Fibroblast of lung (primary cell): ENCODE measurements at regions not wholly inside any gene's neighbourhood (a gene's known extent, or its start where the extent isn't known, plus 50 kb on each side); places are given as distances from the start of the nearest gene placed in this dataset.

Experiments used
- EZH2 ChIP-seq: IDR thresholded peaks from 2 replicates; pipeline ENCODE4 v1.5.1; 2012; ENCODE audit warnings: low read length, control low read depth, mild to moderate bottlenecking; ENCODE audit errors: missing control alignments
- TF ChIP-seq, protein P1 (sequence below), 2 donors: IDR thresholded peaks in 1 of 2; conservative IDR thresholded peaks in 1 of 2; 1 replicate in 1 of 2; 2 replicates in 1 of 2; pipeline ENCODE4 v1.5.1; 2011 to 2012; ENCODE audit warnings: low read length in 2 of 2, control low read depth in 1 of 2, inconsistent platforms in 1 of 2, low read depth in 1 of 2, mild to moderate bottlenecking in 1 of 2

DNA sequence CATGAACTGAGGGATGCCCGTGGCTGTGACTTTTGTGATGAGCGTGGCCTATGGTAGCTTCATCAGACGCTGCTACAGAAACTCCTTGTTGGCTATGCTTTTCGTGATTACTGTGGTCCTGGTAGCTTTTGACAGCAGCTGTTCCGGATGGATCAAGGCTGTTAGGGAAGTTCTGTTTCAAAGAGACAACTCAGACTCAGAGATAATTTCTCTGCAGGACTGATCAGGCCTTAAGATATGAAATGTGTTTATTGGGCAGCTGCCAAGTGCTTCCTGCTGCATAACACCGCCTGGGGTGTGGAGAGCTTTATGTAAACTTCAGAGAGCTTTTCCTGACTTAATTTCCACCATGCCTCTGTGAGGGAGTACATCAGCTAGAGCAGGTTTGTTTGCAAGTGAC lies 243.8 kb downstream of the TSN start:
- TF ChIP-seq, protein P1, sequence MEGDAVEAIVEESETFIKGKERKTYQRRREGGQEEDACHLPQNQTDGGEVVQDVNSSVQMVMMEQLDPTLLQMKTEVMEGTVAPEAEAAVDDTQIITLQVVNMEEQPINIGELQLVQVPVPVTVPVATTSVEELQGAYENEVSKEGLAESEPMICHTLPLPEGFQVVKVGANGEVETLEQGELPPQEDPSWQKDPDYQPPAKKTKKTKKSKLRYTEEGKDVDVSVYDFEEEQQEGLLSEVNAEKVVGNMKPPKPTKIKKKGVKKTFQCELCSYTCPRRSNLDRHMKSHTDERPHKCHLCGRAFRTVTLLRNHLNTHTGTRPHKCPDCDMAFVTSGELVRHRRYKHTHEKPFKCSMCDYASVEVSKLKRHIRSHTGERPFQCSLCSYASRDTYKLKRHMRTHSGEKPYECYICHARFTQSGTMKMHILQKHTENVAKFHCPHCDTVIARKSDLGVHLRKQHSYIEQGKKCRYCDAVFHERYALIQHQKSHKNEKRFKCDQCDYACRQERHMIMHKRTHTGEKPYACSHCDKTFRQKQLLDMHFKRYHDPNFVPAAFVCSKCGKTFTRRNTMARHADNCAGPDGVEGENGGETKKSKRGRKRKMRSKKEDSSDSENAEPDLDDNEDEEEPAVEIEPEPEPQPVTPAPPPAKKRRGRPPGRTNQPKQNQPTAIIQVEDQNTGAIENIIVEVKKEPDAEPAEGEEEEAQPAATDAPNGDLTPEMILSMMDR (conservative IDR thresholded peaks at IDR 0.05 in 1 of 2, IDR thresholded peaks at IDR 0.05 in 1 of 2; ENCODE audit: low read depth in 1 of 2, low read length in 2 of 2), result no peak
- no peak for TF ChIP-seq EZH2
